CD4-positive, alpha-beta T cell treated with Interleukin-17A for 4 hours (primary cell): ENCODE measurements at regions not wholly inside any gene's neighbourhood (a gene's known extent, or its start where the extent isn't known, plus 50 kb on each side); places are given as distances from the start of the nearest gene placed in this dataset.
"Not testable (repeated sequence)": the region's sequence is repeated elsewhere in the genome, so short reads cannot be mapped to it uniquely, and the experiment has no call there.

Experiments
- DNase-seq: peaks from one replicate; pipeline ENCODE4 v3.0.0-alpha.2; 2020; ENCODE audit warnings: mixed read lengths

- no peak for DNase-seq
These were observed 84.8 kb upstream of the ASB18 start for GRCh38 chr2:236348976-236349375.

GRCh38 chr2:236350426-236350825 is 86.2 kb upstream of the ASB18 start:
- no peak for DNase-seq

GRCh38 chr2:236351966-236352525 is 87.8 kb upstream of the ASB18 start:
- DNase-seq: no peak

DNA sequence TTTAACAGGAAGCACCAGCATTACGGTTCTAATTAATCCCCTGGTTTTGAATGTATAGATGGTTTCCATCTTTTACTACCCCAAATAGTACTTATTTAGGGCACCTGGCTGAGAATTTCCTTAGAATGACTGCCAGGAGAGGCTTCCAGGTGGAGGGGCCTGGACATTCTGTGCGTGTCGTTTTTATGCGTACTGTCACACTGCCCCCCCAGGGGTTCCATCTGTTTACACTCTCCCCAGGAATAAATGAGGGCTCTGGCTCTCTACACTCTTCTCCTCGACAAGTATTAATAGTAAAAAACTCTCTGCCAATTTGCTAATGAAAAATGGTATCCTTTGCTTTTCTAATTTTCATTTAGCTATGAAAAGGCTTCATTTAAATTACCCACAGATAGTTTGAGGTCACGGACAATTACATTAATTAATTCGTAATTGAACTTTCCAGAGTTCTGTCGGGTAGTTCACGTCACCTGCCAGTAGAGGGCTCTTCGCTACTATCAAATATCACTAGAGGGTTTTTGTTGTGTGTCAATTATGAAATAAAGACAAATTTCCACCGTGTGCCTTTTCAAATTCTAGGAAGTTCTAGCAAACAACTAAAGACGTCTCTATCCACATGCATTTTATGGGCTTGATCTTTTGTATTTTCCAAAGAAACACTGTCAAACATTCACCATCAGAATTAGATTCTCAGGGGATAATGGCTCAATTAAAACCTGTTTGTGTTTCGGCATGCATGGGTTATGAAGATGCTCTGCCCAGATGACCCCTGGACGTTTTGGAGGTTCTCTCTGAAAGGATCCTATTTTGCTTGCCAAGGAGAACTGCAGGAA is 88.8 kb upstream of the ASB18 start:
- peak; percentile 51 for DNase-seq

GRCh38 chr2:236353594-236353942 is 89.4 kb upstream of the ASB18 start:
- no peak for DNase-seq

DNA sequence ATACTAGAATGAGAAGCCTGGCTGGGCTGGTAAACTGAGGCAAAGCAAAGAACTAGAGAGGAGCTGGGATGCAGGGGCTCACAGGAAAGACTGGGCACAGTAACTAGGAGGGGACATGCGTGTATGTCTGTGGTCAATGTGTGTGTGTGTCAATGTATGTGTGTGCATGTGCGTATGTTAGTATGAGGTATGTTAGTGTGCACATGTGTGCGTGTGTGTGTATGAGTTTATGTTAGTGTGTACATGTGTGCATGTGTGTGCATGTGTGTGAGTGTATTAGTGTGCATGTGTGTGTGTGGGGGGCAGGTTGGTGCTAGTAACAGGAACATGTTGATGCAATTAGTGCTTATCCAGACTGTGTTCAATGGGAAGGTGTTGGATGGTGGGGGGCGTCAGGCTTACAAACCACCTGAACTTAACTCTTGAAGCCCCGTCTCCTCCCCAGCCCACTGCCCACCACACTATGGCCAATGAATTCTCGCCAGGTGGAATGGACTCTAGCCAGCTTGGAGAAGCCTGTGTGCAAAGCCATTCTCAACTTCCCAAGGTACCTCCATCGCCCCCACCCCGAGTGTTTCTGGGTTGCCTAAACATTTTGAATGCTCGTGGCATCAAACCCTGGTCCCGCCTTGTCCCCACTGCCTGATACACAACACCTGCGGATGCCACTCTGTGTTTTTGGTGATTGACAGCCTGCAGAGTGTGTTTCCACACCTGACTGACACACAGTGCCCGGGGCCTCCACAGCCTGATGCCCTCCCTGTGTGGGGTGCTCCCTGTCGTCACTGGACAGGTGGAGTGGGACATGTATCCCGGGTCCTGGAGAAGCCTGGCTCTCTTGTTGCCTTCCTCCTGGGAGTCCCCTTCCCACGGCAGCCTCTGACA is 90.1 kb upstream of the ASB18 start:
- no peak for DNase-seq

GRCh38 chr2:236354973-236355595 is 90.9 kb upstream of the ASB18 start:
- DNase-seq: no peak

GRCh38 chr2:236355911-236356310 is 91.7 kb upstream of the ASB18 start:
- no peak for DNase-seq

DNA sequence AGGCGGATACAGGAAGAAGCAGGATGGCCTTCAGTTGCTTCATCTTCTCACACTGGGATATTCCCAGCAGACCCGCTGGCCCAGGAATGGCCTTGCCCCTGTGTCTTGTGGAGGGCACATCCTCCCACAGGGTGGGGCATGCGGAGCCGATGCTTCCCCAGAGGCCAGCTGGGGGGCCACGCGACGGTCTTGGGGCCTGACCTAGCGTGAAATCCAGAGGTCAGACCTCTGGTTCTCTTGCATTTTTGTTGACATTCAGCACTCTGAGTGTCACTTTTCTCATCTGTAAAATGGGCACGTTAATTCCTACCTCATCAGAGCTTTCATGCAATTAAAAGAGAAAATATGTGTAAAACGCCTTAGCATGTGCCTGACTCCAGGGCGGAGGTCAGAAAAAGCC is 92.1 kb upstream of the ASB18 start:
- DNase-seq: not testable (repeated sequence)

GRCh38 chr2:236358482-236358881 is 94.3 kb upstream of the ASB18 start:
- not testable (repeated sequence) for DNase-seq

DNA sequence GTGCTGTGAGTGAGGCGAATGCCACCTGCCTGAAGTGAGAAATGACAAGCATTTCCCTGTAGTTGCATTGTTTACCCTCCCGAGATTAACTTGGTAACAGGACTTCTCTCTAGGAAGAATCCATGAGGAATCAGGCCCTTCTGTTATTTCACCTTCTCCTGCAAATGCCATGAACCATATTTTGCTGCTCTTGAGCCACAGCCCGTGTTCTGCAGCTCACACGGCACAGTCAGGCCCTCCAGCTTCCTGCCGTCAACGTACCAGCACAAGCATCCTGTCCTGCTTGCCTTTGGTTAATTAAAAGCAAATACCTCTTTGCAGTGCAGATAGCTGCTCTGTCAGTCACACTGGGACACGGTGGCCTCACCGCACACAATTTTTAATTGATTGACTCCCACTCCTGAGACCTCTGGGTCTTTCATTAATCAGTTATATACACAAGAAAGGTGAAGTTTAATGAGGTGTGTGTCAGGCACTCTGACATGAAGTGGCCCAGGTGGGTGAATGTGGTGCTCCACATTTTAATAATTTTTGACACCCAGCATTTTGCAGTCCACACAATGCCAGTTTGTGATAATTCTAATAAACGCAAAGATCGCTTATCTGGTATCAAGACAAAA is 95.3 kb upstream of the ASB18 start:
- peak; percentile 28 for DNase-seq

- DNase-seq: no peak
These were observed 96.3 kb upstream of the ASB18 start for GRCh38 chr2:236360496-236360895.

DNA sequence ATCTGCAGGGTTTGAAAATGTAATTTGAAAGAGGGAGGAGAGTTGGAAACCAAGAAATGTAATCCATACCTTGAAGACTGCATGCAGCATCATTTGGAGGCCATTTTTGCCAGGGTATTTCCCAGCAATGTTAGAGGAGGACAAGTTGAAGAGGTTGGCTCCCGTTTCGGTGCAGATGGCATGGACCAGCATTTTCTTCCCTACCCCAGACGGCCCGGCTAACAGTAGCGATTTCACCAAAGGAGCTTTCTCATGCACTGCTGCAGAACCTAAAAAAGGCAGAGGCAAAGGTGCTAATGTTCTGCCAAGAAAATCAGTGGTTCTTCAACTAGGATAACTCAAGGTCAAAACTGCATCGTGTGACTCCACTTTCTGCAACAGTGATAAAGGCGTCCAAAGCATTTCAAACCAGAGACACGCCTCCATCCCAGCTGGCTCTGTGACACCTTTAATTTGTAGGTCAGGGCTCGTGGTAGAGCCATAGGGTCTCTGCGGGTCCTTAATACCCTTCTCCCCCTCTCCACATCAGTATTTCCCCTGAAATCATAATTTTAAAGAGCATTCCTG is 99.6 kb upstream of the ASB18 start:
- DNase-seq: no peak

DNA sequence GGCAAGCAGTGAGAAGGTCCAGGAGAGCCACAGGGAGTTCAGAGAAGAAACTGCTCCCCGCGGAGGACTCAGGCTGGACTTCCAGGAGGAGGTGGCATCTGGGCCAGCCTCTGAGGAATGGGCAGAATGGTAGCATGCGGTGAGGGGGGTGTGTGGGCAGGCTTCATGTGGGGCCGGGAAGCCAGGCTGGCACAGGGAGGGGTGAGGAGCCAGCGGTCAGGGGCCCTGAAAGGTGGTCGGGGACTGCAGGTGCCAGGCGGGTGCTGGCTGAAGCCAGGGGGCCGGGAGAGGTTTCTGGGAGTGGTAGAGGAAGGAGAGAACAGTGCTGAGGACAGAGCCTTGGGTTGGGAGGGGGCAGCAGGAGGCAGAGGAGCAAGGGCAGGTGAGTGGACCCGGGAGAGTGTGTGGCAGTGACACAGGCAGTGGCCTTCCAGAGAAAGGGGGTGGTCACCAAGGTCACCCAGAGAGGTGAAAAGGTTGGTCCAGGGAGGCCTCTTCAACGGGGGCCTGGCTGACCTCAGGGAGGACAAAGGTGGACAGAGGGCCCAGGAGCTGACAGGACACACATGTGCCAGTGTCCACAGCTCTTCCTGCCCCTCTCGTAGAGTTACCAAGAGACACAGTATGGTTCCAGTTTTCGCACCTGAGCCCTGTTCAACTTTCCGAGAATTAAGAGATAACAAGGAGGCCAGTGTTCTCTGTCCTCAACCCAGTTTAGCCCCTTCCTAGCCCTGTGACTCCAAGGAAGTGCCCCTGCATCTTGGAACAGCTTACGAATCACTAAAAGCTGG is 101.2 kb upstream of the ASB18 start:
- DNase-seq: no peak

GRCh38 chr2:236366049-236366387 is 101.8 kb upstream of the ASB18 start:
- no peak for DNase-seq

DNA sequence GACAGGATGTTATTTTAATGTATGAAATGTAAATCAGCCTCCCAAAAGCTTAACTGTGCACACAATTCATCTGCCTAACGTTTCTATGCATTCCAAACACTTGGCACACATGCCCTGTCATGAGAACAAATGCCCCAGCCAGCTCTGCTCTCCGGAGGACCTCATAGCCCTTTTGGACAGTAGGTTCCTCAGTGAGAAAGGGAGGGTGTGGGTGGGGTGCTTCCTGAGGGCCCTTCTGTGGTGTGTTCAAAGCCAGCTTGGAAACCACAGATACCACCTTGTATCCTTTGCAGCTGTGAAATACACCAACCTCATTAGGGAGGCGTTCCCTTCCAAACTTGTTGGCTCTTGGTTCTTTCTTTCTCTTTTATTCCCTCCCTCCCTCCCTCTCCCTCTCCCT is 102.2 kb upstream of the ASB18 start:
- peak; percentile 26 for DNase-seq

- DNase-seq: no peak
These were observed 103.5 kb upstream of the ASB18 start for GRCh38 chr2:236367506-236368289.

- no peak for DNase-seq
These were observed 105.5 kb upstream of the ASB18 start for GRCh38 chr2:236369661-236370062.

GRCh38 chr2:236370847-236371409 is 106.7 kb upstream of the ASB18 start:
- no peak for DNase-seq

DNA sequence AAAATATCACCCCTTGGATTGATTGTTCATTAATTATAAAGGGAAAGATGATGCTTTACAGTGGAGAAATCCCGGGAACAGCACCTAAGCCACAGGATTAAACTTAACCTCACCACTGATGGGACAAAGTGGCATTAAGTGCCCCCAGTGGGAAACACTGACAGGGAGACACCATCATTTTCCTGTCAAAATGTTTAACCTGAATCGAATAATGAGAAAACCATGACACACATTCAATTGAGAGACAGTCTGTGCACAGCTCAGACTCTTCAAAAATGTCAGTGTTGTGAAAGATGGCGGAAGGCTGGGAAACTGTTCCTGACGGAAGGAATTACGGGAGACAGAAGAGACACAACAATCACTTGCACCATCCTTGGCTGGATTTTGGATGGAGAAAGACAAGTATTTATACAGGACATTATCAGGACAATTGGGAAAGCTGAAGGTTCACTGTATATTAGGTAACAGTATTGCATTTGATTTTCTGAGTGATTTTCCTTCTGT is 111.8 kb upstream of the ASB18 start:
- no peak for DNase-seq
